Vagina (tissue), 2 donors: ENCODE measurements at regions not wholly inside any gene's neighbourhood (a gene's known extent, or its start where the extent isn't known, plus 50 kb on each side); places are given as distances from the start of the nearest gene placed in this dataset.

Source experiments
- POLR2AphosphoS5 ChIP-seq, 2 donors: sonication (generic); formaldehyde crosslinking; IDR thresholded peaks; one replicate each; pipeline ENCODE4 v1.9.0; 2017; ENCODE audit warnings: antibody characterized with exemption in 2 of 2, mild to moderate bottlenecking in 2 of 2, low read depth in 1 of 2; ENCODE audit not compliant: insufficient read depth in 1 of 2
- TF ChIP-seq, protein P1 (sequence below), 3 experiments: fragments of 450-650 bp in 2 of 3; fragments of 200-600 bp in 1 of 3; sonication (generic) in 1 of 3; IDR thresholded peaks; one replicate each; pipeline ENCODE4 v1.5.1; 2017 to 2019; ENCODE audit warnings: antibody characterized with exemption in 3 of 3, mild to moderate bottlenecking in 2 of 3, moderate library complexity in 2 of 3

- TF ChIP-seq POLR2AphosphoS5 (IDR thresholded peaks at IDR 0.05; ENCODE audit: insufficient read depth in 1 of 2, low read depth in 1 of 2): no peak
- TF ChIP-seq, protein P1, sequence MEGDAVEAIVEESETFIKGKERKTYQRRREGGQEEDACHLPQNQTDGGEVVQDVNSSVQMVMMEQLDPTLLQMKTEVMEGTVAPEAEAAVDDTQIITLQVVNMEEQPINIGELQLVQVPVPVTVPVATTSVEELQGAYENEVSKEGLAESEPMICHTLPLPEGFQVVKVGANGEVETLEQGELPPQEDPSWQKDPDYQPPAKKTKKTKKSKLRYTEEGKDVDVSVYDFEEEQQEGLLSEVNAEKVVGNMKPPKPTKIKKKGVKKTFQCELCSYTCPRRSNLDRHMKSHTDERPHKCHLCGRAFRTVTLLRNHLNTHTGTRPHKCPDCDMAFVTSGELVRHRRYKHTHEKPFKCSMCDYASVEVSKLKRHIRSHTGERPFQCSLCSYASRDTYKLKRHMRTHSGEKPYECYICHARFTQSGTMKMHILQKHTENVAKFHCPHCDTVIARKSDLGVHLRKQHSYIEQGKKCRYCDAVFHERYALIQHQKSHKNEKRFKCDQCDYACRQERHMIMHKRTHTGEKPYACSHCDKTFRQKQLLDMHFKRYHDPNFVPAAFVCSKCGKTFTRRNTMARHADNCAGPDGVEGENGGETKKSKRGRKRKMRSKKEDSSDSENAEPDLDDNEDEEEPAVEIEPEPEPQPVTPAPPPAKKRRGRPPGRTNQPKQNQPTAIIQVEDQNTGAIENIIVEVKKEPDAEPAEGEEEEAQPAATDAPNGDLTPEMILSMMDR (IDR thresholded peaks at IDR 0.05): no peak
Observed at GRCh38 chr13:44857736-44858135, 131.5 kb downstream of the NUFIP1 start.
